Thyroid gland (tissue), 4 donors: ENCODE measurements at regions not wholly inside any gene's neighbourhood (a gene's known extent, or its start where the extent isn't known, plus 50 kb on each side); places are given as distances from the start of the nearest gene placed in this dataset.

Source experiments
- DNase-seq, 2 donors: peaks; one replicate each; pipeline ENCODE4 v3.0.0-alpha.2; 2019
- H3K27ac ChIP-seq, 3 donors: fragments of 200-600 bp; sonication (generic); 1 replicate in 2 of 3; 2 replicates in 1 of 3; pipeline ENCODE4 v1.5.1; 2016 to 2019; ENCODE audit warnings: mild to moderate bottlenecking in 1 of 3, moderate library complexity in 1 of 3
- H3K27me3 ChIP-seq: fragments of 200-600 bp; sonication (generic); one replicate; pipeline ENCODE4 v1.5.1; 2019
- H3K36me3 ChIP-seq, 2 donors: fragments of 200-600 bp; sonication (generic); one replicate each; pipeline ENCODE4 v1.5.1; 2016 to 2019
- H3K4me1 ChIP-seq, 2 donors: fragments of 200-600 bp; sonication (generic); one replicate each; pipeline ENCODE4 v1.5.1; 2017 to 2019
- H3K4me3 ChIP-seq, 3 donors: fragments of 200-600 bp; sonication (generic); replicated peaks in 1 of 3; 1 replicate in 2 of 3; 2 replicates in 1 of 3; pipeline ENCODE4 v1.5.1; 2016; ENCODE audit warnings: mild to moderate bottlenecking in 1 of 3
- H3K9me3 ChIP-seq: fragments of 200-600 bp; sonication (generic); one replicate; pipeline ENCODE4 v1.5.1; 2017
- POLR2A ChIP-seq, 2 donors: fragments of 450-650 bp; IDR thresholded peaks; one replicate each; pipeline ENCODE4 v1.6.1; 2017; ENCODE audit warnings: antibody characterized with exemption in 2 of 2, mild to moderate bottlenecking in 2 of 2, moderate library complexity in 1 of 2
- WGBS, 2 donors: methylation state at CpG; one replicate each; pipeline ENCODE4 v1.1.5; 2017; 5-methylcytosine and 5-hydroxymethylcytosine counted together
- intact Hi-C: fragments of 100-400 bp; cut with DNase I; formaldehyde crosslinking; loops from one replicate; pipeline ENCODE4 v1.15.1; 2023
- TF ChIP-seq, protein P1 (sequence below), 6 experiments: fragments of 200-600 bp in 3 of 6; fragments of 450-650 bp in 3 of 6; sonication (generic) in 3 of 6; IDR thresholded peaks; one replicate each; pipeline ENCODE4 v1.5.1; 2016 to 2019; ENCODE audit warnings: antibody characterized with exemption in 6 of 6, mild to moderate bottlenecking in 2 of 6, inconsistent platforms in 1 of 6, moderate library complexity in 1 of 6

- DNase-seq = no peak
- Histone ChIP-seq H3K4me3 (no peak overlapping the region), H3K27me3 (no peaks in the 10 kb centered on the region), H3K4me1 (no peaks in the 10 kb centered on the region), H3K36me3 (no peaks in the 10 kb centered on the region), H3K9me3 (no peaks in the 10 kb centered on the region), H3K27ac (no peak overlapping the region)
- intact Hi-C loops = no loop called here
- 51 to 58% methylated on average over 6 of the region's 6 CpGs for WGBS, 2 donors
- TF ChIP-seq POLR2A (IDR thresholded peaks at IDR 0.05) = no peak
- TF ChIP-seq, protein P1, sequence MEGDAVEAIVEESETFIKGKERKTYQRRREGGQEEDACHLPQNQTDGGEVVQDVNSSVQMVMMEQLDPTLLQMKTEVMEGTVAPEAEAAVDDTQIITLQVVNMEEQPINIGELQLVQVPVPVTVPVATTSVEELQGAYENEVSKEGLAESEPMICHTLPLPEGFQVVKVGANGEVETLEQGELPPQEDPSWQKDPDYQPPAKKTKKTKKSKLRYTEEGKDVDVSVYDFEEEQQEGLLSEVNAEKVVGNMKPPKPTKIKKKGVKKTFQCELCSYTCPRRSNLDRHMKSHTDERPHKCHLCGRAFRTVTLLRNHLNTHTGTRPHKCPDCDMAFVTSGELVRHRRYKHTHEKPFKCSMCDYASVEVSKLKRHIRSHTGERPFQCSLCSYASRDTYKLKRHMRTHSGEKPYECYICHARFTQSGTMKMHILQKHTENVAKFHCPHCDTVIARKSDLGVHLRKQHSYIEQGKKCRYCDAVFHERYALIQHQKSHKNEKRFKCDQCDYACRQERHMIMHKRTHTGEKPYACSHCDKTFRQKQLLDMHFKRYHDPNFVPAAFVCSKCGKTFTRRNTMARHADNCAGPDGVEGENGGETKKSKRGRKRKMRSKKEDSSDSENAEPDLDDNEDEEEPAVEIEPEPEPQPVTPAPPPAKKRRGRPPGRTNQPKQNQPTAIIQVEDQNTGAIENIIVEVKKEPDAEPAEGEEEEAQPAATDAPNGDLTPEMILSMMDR (IDR thresholded peaks at IDR 0.05) = no peak
Measured at GRCh38 chr2:78861546-78861945, 164.0 kb upstream of the REG3G start.

DNA sequence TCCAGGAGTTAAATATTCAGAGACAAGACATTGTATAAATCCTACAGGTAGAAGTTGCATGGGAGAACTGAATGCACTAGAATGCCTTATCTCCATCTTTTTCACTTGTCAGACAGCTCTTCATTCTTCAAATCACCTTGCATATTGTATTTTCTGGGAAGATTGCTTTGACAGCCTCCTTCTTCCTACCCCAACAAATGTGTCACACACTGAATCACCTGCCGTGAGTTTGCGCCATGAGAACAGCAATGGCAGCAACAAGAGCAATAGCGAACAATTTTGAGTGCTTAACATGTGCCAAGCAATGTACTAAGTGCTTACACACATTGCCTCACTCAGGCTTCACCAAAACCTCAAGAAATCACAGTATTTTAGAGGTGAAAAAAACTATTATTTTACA lies 161.3 kb upstream of the REG3G start:
- no peak for TF ChIP-seq POLR2A (IDR thresholded peaks at IDR 0.05)
- TF ChIP-seq, protein P1 (IDR thresholded peaks at IDR 0.05) = no peak
- H3K4me3 ChIP-seq = no peak overlapping the region
- H3K27me3 ChIP-seq = no peaks in the 10 kb centered on the region
- no peak for DNase-seq
- no peak overlapping the region for H3K27ac ChIP-seq
- H3K4me1 ChIP-seq = no peaks in the 10 kb centered on the region
- H3K9me3 ChIP-seq = no peaks in the 10 kb centered on the region
- WGBS, 2 donors = 74 to 100% methylated on average over 3 of the region's 3 CpGs
- intact Hi-C loops = no loop called here
- no peaks in the 10 kb centered on the region for H3K36me3 ChIP-seq

- H3K4me1 ChIP-seq = no peaks in the 10 kb centered on the region
- no peak for DNase-seq
- H3K9me3 ChIP-seq = no peaks in the 10 kb centered on the region
- H3K27me3 ChIP-seq = no peaks in the 10 kb centered on the region
- 91 to 92% methylated on average over 10 of the region's 10 CpGs for WGBS, 2 donors
- H3K27ac ChIP-seq = no peak overlapping the region
- TF ChIP-seq POLR2A (IDR thresholded peaks at IDR 0.05) = no peak
- TF ChIP-seq, protein P1 (IDR thresholded peaks at IDR 0.05) = no peak
- intact Hi-C loops = no loop called here
- no peaks in the 10 kb centered on the region for H3K36me3 ChIP-seq
- H3K4me3 ChIP-seq = no peak overlapping the region
Measured at GRCh38 chr2:78865667-78866066, 159.8 kb upstream of the REG3G start.

- Histone ChIP-seq H3K4me3 (no peak overlapping the region), H3K27ac (no peak overlapping the region), H3K4me1 (no peaks in the 10 kb centered on the region), H3K9me3 (no peaks in the 10 kb centered on the region), H3K36me3 (no peaks in the 10 kb centered on the region), H3K27me3 (no peaks in the 10 kb centered on the region)
- TF ChIP-seq POLR2A (IDR thresholded peaks at IDR 0.05) = no peak
- TF ChIP-seq, protein P1 (IDR thresholded peaks at IDR 0.05) = no peak
- DNase-seq = no peak
- intact Hi-C loops = no loop called here
- WGBS, 2 donors = 72 to 74% methylated on average over 1 of the region's 1 CpG
Measured at GRCh38 chr2:78870343-78870967, 155.0 kb upstream of the REG3G start.

GRCh38 chr2:78873526-78873925 lies 152.0 kb upstream of the REG3G start:
- no peak overlapping the region for H3K27ac ChIP-seq
- DNase-seq = no peak
- no peaks in the 10 kb centered on the region for H3K36me3 ChIP-seq
- no peaks in the 10 kb centered on the region for H3K27me3 ChIP-seq
- TF ChIP-seq, protein P1 (IDR thresholded peaks at IDR 0.05) = no peak
- TF ChIP-seq POLR2A (IDR thresholded peaks at IDR 0.05) = no peak
- intact Hi-C loops = no loop called here
- no peak overlapping the region for H3K4me3 ChIP-seq
- no peaks in the 10 kb centered on the region for H3K9me3 ChIP-seq
- no peaks in the 10 kb centered on the region for H3K4me1 ChIP-seq
- 41 to 44% methylated on average over 1 of the region's 1 CpG for WGBS, 2 donors
